Endothelial cell (in vitro differentiated cells): ENCODE measurements at regions not wholly inside any gene's neighbourhood (a gene's known extent, or its start where the extent isn't known, plus 50 kb on each side); places are given as distances from the start of the nearest gene placed in this dataset.

Experiments
- DNase-seq: peaks from one replicate; pipeline ENCODE4 v3.0.0; 2021; ENCODE audit warnings: low spot score
- H3K27ac Mint-ChIP-seq: one replicate; pipeline ENCODE4 v1.8.0; 2021; ENCODE audit warnings: mixed read lengths, inconsistent platforms; ENCODE audit not compliant: unreplicated experiment
- H3K27me3 Mint-ChIP-seq: one replicate; pipeline ENCODE4 v1.8.0; 2021; ENCODE audit warnings: mild to moderate bottlenecking, moderate library complexity, mixed read lengths, inconsistent platforms; ENCODE audit not compliant: unreplicated experiment
- H3K36me3 Mint-ChIP-seq: one replicate; pipeline ENCODE4 v1.8.0; 2021; ENCODE audit warnings: mild to moderate bottlenecking, low read depth, mixed read lengths, inconsistent platforms; ENCODE audit not compliant: unreplicated experiment
- H3K4me1 Mint-ChIP-seq: one replicate; pipeline ENCODE4 v1.8.0; 2021; ENCODE audit warnings: mild to moderate bottlenecking, mixed read lengths, inconsistent platforms; ENCODE audit not compliant: unreplicated experiment
- H3K4me3 Mint-ChIP-seq: one replicate; pipeline ENCODE4 v1.8.0; 2021; ENCODE audit warnings: mild to moderate bottlenecking, mixed read lengths, inconsistent platforms; ENCODE audit not compliant: unreplicated experiment
- H3K9me3 Mint-ChIP-seq: one replicate; pipeline ENCODE4 v1.8.0; 2021; ENCODE audit warnings: mixed read lengths, inconsistent platforms; ENCODE audit not compliant: unreplicated experiment
- CTCF ChIP-seq: fragments of 200-600 bp; sonication (generic); IDR thresholded peaks from one replicate; pipeline ENCODE4 v1.5.0; 2021; ENCODE audit warnings: antibody characterized with exemption; ENCODE audit not compliant: unreplicated experiment

- DNase-seq: no peak
- H3K4me3 Mint-ChIP-seq: no peak overlapping the region
- no peaks in the 10 kb centered on the region for H3K36me3 Mint-ChIP-seq
- H3K27me3 Mint-ChIP-seq: peaks cover 1% of the 10 kb centered on the region
- H3K9me3 Mint-ChIP-seq: peaks cover 6% of the 10 kb centered on the region
- no peaks in the 10 kb centered on the region for H3K4me1 Mint-ChIP-seq
- no peak for TF ChIP-seq CTCF
- H3K27ac Mint-ChIP-seq: no peak overlapping the region
Observed at GRCh38 chr4:60544981-60545380, 655.1 kb upstream of the ADGRL3 start.

GRCh38 chr4:60562334-60562733 lies 637.8 kb upstream of the ADGRL3 start:
- Mint-ChIP-seq H3K4me3 (no peak overlapping the region), H3K9me3 (no peaks in the 10 kb centered on the region), H3K4me1 (no peaks in the 10 kb centered on the region), H3K36me3 (no peaks in the 10 kb centered on the region), H3K27me3 (peaks cover 1% of the 10 kb centered on the region), H3K27ac (no peak overlapping the region)
- TF ChIP-seq CTCF: no peak
- no peak for DNase-seq

- Mint-ChIP-seq H3K4me1 (no peaks in the 10 kb centered on the region), H3K27ac (no peak overlapping the region), H3K4me3 (no peak overlapping the region), H3K9me3 (no peaks in the 10 kb centered on the region), H3K36me3 (peaks cover 4% of the 10 kb centered on the region), H3K27me3 (no peaks in the 10 kb centered on the region)
- DNase-seq: no peak
- TF ChIP-seq CTCF: no peak
Observed at GRCh38 chr4:60565558-60565957, 634.6 kb upstream of the ADGRL3 start.

- no peak for DNase-seq
- Mint-ChIP-seq H3K36me3 (no peaks in the 10 kb centered on the region), H3K4me1 (no peaks in the 10 kb centered on the region)
Observed at GRCh38 chr4:60575336-60575735, 624.8 kb upstream of the ADGRL3 start.

GRCh38 chr4:60579335-60579734 lies 620.8 kb upstream of the ADGRL3 start:
- Mint-ChIP-seq H3K27me3 (peaks cover 2% of the 10 kb centered on the region), H3K4me1 (peaks cover 6% of the 10 kb centered on the region), H3K4me3 (no peak overlapping the region), H3K27ac (no peak overlapping the region), H3K36me3 (no peaks in the 10 kb centered on the region), H3K9me3 (no peaks in the 10 kb centered on the region)
- no peak for TF ChIP-seq CTCF
- DNase-seq: no peak

More at GRCh38 chr4:60575336-60575735, 624.8 kb upstream of the ADGRL3 start:
- TF ChIP-seq CTCF: no peak
- Mint-ChIP-seq H3K27ac (no peak overlapping the region), H3K9me3 (no peaks in the 10 kb centered on the region), H3K27me3 (peaks cover 2% of the 10 kb centered on the region), H3K4me3 (no peak overlapping the region)
